WTC11 (cell line): ENCODE measurements at regions not wholly inside any gene's neighbourhood (a gene's known extent, or its start where the extent isn't known, plus 50 kb on each side); places are given as distances from the start of the nearest gene placed in this dataset.

Source experiments
- ATAC-seq: fragments of 200-7000 bp; cut with Tn5 transposase; 2 replicates; pipeline ENCODE4 v1.10.0; 2021; ENCODE audit warnings: mild to moderate bottlenecking, moderate library complexity
- CTCF ChIA-PET: fragments of 300-600 bp; sonication (Branson Sonifier 250); formaldehyde crosslinking; loops from one replicate; lab custom pipeline; 2021; ENCODE audit warnings: antibody characterized with exemption; lab: Charles Lee
- POLR2A ChIA-PET: fragments of 350-600 bp; sonication (Branson Sonifier 250); formaldehyde crosslinking; loops from one replicate; lab custom pipeline; 2021; ENCODE audit warnings: antibody characterized with exemption; lab: Charles Lee
- DNase-seq: peaks from one replicate; pipeline ENCODE4 v3.0.0; 2021; ENCODE audit warnings: low spot score
- H3K27ac Mint-ChIP-seq: 2 replicates; pipeline ENCODE4 v1.8.0; 2021; ENCODE audit warnings: mixed read lengths
- H3K27me3 Mint-ChIP-seq: 2 replicates; pipeline ENCODE4 v1.8.0; 2021; ENCODE audit warnings: low read depth, mild to moderate bottlenecking, moderate library complexity, mixed read lengths
- H3K36me3 Mint-ChIP-seq: 2 replicates; pipeline ENCODE4 v1.8.0; 2021; ENCODE audit warnings: mixed read lengths
- H3K4me1 Mint-ChIP-seq: 2 replicates; pipeline ENCODE4 v1.8.0; 2022; ENCODE audit warnings: mixed read lengths
- H3K4me3 Mint-ChIP-seq: 2 replicates; pipeline ENCODE4 v1.8.0; 2021; ENCODE audit warnings: mild to moderate bottlenecking, moderate library complexity, mixed read lengths
- H3K9me3 Mint-ChIP-seq: 2 replicates; pipeline ENCODE4 v1.8.0; 2021; ENCODE audit warnings: mixed read lengths
- ESRRA ChIP-seq: sonication (generic); formaldehyde crosslinking; IDR thresholded peaks from 2 replicates; pipeline ENCODE4 v1.8.1; 2022; ENCODE audit warnings: mild to moderate bottlenecking, missing genetic modification reagents, borderline replicate concordance
- GTF2I ChIP-seq: fragments of 250-450 bp; sonication (Bioruptor Pico); conservative IDR thresholded peaks from 2 replicates; pipeline ENCODE4 v1.4.0; 2021; ENCODE audit warnings: mild to moderate bottlenecking
- HMGA2 ChIP-seq: fragments of 250-450 bp; sonication (Bioruptor Pico); IDR thresholded peaks from 2 replicates; pipeline ENCODE4 v1.4.0; 2021; ENCODE audit warnings: mild to moderate bottlenecking, moderate library complexity
- JAZF1 ChIP-seq: fragments of 250-450 bp; sonication (Bioruptor Pico); IDR thresholded peaks from 2 replicates; pipeline ENCODE4 v1.9.0; 2021; ENCODE audit warnings: moderate library complexity, mild to moderate bottlenecking, inconsistent platforms
- KAT7 ChIP-seq: sonication (generic); formaldehyde crosslinking; IDR thresholded peaks from 2 replicates; pipeline ENCODE4 v1.8.1; 2023; ENCODE audit warnings: missing genetic modification reagents, mild to moderate bottlenecking, borderline replicate concordance
- MXD4 ChIP-seq: fragments of 250-450 bp; sonication (Bioruptor Pico); IDR thresholded peaks from 2 replicates; pipeline ENCODE4 v1.8.0; 2021; ENCODE audit warnings: mild to moderate bottlenecking, moderate library complexity, borderline replicate concordance
- NR1H2 ChIP-seq: sonication (generic); formaldehyde crosslinking; IDR thresholded peaks from 2 replicates; pipeline ENCODE4 v1.9.0; 2021; ENCODE audit warnings: mild to moderate bottlenecking, moderate library complexity, missing genetic modification reagents
- NR3C1 ChIP-seq: sonication (generic); formaldehyde crosslinking; conservative IDR thresholded peaks from 2 replicates; pipeline ENCODE4 v1.8.1; 2023; ENCODE audit warnings: low read depth, mild to moderate bottlenecking, missing genetic modification reagents
- PRRX2 ChIP-seq: fragments of 250-450 bp; sonication (Bioruptor Pico); IDR thresholded peaks from 2 replicates; pipeline ENCODE4 v1.8.0; 2021; ENCODE audit warnings: mild to moderate bottlenecking
- TCF7 ChIP-seq: sonication (generic); formaldehyde crosslinking; IDR thresholded peaks from 2 replicates; pipeline ENCODE4 v1.8.0; 2022; ENCODE audit warnings: mild to moderate bottlenecking, low read depth, missing genetic modification reagents, moderate library complexity
- ZNF219 ChIP-seq: sonication (generic); formaldehyde crosslinking; IDR thresholded peaks from 2 replicates; pipeline ENCODE4 v1.8.0; 2023; ENCODE audit warnings: missing genetic modification reagents, mild to moderate bottlenecking, borderline replicate concordance
- ZNF396 ChIP-seq: fragments of 250-450 bp; sonication (Bioruptor Pico); IDR thresholded peaks from 2 replicates; pipeline ENCODE4 v1.8.0; 2021; ENCODE audit warnings: mild to moderate bottlenecking, moderate library complexity, borderline replicate concordance
- ZNF423 ChIP-seq: fragments of 250-450 bp; sonication (Bioruptor Pico); IDR thresholded peaks from 2 replicates; pipeline ENCODE4 v2.1.2; 2022; ENCODE audit warnings: mild to moderate bottlenecking, moderate library complexity
- TF ChIP-seq, protein P1 (sequence below): sonication (generic); formaldehyde crosslinking; IDR thresholded peaks from 2 replicates; pipeline ENCODE4 v1.8.0; 2022; ENCODE audit warnings: mild to moderate bottlenecking, missing genetic modification reagents
- TF ChIP-seq, protein P2 (sequence below): fragments of 250-450 bp; sonication (Bioruptor Pico); IDR thresholded peaks from 2 replicates; pipeline ENCODE4 v1.9.0; 2021; ENCODE audit warnings: mild to moderate bottlenecking, borderline replicate concordance
- TF ChIP-seq, protein P3 (sequence below): sonication (generic); formaldehyde crosslinking; IDR thresholded peaks from 2 replicates; pipeline ENCODE4 v1.8.0; 2022; ENCODE audit warnings: mild to moderate bottlenecking, missing genetic modification reagents
- TF ChIP-seq, protein P4 (sequence below): sonication (generic); formaldehyde crosslinking; IDR thresholded peaks from 2 replicates; pipeline ENCODE4 v1.8.1; 2023; ENCODE audit warnings: mild to moderate bottlenecking, missing genetic modification reagents, borderline replicate concordance
- TF ChIP-seq, protein P5 (sequence below): sonication (generic); formaldehyde crosslinking; IDR thresholded peaks from 2 replicates; pipeline ENCODE4 v1.8.0; 2023; ENCODE audit warnings: mild to moderate bottlenecking, missing genetic modification reagents
- TF ChIP-seq, protein P6 (sequence below): sonication (generic); formaldehyde crosslinking; IDR thresholded peaks from 2 replicates; pipeline ENCODE4 v1.8.0; 2022; ENCODE audit warnings: missing genetic modification reagents
- TF ChIP-seq, protein P7 (sequence below): sonication (generic); formaldehyde crosslinking; IDR thresholded peaks from 2 replicates; pipeline ENCODE4 v1.8.1; 2023; ENCODE audit warnings: mild to moderate bottlenecking, missing genetic modification reagents, moderate library complexity

DNA sequence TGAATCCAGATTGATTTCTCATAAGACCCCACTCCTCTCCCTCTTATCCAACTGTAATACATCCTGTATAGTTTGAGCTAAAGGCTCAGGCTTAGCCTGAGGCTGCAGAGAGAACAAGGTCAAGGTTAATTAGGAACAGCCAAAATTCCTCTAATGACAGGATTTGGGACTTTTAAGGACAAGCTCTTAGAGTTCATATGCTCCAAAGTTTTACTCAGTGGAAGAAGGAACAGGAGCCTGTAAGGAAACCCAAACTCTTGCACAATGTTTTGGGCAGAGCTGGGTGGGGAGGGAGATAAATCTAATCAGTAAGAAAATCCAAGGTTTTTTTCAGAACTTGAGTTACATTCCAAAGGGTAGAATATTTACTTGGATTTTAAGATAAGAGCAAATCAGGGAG is 238.8 kb downstream of the QDPR start (continued):
- TF ChIP-seq, protein P1, sequence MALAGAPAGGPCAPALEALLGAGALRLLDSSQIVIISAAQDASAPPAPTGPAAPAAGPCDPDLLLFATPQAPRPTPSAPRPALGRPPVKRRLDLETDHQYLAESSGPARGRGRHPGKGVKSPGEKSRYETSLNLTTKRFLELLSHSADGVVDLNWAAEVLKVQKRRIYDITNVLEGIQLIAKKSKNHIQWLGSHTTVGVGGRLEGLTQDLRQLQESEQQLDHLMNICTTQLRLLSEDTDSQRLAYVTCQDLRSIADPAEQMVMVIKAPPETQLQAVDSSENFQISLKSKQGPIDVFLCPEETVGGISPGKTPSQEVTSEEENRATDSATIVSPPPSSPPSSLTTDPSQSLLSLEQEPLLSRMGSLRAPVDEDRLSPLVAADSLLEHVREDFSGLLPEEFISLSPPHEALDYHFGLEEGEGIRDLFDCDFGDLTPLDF (CRISPR knock-in tag): no peak
- TF ChIP-seq JAZF1 (no peak), ZNF219 (CRISPR knock-in tag) (no peak)

DNA sequence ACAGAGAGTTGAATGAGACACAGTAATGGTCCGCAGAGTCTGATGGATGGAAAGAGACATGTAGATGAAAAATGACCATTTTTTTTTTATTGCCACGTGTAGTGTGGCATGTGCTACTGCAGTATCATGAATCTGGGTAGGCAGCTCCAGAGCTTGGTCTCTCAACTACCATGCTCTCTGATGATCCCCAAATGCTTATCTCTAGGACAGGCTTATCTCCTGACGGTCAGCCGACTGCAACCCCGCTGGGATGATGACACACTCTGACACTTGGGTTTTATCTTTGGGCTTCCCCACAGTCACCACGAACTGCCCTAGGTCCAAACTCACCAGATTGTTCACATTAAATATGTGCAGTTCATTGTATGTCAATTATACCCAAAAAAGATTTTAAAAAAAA is 239.7 kb downstream of the QDPR start:
- H3K27me3 Mint-ChIP-seq: no peaks in the 10 kb centered on the region
- H3K9me3 Mint-ChIP-seq: no peaks in the 10 kb centered on the region
- H3K27ac Mint-ChIP-seq: no peak overlapping the region
- H3K4me3 Mint-ChIP-seq: no peak overlapping the region
- no peaks in the 10 kb centered on the region for H3K4me1 Mint-ChIP-seq
- DNase-seq: no peak
- ChIA-PET POLR2A (no interaction called here), CTCF (interaction anchor here (1.2 kb wide), 1 partner anchor 8 kb away, joined by 5 read pairs; no protein-coding TSS in a partner anchor)
- no peaks in the 10 kb centered on the region for H3K36me3 Mint-ChIP-seq
- TF ChIP-seq, protein P2, sequence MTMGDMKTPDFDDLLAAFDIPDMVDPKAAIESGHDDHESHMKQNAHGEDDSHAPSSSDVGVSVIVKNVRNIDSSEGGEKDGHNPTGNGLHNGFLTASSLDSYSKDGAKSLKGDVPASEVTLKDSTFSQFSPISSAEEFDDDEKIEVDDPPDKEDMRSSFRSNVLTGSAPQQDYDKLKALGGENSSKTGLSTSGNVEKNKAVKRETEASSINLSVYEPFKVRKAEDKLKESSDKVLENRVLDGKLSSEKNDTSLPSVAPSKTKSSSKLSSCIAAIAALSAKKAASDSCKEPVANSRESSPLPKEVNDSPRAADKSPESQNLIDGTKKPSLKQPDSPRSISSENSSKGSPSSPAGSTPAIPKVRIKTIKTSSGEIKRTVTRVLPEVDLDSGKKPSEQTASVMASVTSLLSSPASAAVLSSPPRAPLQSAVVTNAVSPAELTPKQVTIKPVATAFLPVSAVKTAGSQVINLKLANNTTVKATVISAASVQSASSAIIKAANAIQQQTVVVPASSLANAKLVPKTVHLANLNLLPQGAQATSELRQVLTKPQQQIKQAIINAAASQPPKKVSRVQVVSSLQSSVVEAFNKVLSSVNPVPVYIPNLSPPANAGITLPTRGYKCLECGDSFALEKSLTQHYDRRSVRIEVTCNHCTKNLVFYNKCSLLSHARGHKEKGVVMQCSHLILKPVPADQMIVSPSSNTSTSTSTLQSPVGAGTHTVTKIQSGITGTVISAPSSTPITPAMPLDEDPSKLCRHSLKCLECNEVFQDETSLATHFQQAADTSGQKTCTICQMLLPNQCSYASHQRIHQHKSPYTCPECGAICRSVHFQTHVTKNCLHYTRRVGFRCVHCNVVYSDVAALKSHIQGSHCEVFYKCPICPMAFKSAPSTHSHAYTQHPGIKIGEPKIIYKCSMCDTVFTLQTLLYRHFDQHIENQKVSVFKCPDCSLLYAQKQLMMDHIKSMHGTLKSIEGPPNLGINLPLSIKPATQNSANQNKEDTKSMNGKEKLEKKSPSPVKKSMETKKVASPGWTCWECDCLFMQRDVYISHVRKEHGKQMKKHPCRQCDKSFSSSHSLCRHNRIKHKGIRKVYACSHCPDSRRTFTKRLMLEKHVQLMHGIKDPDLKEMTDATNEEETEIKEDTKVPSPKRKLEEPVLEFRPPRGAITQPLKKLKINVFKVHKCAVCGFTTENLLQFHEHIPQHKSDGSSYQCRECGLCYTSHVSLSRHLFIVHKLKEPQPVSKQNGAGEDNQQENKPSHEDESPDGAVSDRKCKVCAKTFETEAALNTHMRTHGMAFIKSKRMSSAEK (CRISPR knock-in tag): no peak
- TF ChIP-seq NR1H2 (no peak), GTF2I (CRISPR knock-in tag) (no peak), ESRRA (CRISPR knock-in tag) (no peak), KAT7 (no peak), MXD4 (CRISPR knock-in tag) (no peak), NR3C1 (CRISPR knock-in tag) (no peak), TCF7 (CRISPR knock-in tag) (no peak), PRRX2 (CRISPR knock-in tag) (no peak), ZNF423 (CRISPR knock-in tag) (no peak), HMGA2 (CRISPR knock-in tag) (no peak), ZNF396 (CRISPR knock-in tag) (no peak)
- TF ChIP-seq, protein P3, sequence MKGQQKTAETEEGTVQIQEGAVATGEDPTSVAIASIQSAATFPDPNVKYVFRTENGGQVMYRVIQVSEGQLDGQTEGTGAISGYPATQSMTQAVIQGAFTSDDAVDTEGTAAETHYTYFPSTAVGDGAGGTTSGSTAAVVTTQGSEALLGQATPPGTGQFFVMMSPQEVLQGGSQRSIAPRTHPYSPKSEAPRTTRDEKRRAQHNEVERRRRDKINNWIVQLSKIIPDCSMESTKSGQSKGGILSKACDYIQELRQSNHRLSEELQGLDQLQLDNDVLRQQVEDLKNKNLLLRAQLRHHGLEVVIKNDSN (CRISPR knock-in tag): no peak
- TF ChIP-seq, protein P4, sequence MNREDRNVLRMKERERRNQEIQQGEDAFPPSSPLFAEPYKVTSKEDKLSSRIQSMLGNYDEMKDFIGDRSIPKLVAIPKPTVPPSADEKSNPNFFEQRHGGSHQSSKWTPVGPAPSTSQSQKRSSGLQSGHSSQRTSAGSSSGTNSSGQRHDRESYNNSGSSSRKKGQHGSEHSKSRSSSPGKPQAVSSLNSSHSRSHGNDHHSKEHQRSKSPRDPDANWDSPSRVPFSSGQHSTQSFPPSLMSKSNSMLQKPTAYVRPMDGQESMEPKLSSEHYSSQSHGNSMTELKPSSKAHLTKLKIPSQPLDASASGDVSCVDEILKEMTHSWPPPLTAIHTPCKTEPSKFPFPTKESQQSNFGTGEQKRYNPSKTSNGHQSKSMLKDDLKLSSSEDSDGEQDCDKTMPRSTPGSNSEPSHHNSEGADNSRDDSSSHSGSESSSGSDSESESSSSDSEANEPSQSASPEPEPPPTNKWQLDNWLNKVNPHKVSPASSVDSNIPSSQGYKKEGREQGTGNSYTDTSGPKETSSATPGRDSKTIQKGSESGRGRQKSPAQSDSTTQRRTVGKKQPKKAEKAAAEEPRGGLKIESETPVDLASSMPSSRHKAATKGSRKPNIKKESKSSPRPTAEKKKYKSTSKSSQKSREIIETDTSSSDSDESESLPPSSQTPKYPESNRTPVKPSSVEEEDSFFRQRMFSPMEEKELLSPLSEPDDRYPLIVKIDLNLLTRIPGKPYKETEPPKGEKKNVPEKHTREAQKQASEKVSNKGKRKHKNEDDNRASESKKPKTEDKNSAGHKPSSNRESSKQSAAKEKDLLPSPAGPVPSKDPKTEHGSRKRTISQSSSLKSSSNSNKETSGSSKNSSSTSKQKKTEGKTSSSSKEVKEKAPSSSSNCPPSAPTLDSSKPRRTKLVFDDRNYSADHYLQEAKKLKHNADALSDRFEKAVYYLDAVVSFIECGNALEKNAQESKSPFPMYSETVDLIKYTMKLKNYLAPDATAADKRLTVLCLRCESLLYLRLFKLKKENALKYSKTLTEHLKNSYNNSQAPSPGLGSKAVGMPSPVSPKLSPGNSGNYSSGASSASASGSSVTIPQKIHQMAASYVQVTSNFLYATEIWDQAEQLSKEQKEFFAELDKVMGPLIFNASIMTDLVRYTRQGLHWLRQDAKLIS (CRISPR knock-in tag): no peak
- TF ChIP-seq, protein P5, sequence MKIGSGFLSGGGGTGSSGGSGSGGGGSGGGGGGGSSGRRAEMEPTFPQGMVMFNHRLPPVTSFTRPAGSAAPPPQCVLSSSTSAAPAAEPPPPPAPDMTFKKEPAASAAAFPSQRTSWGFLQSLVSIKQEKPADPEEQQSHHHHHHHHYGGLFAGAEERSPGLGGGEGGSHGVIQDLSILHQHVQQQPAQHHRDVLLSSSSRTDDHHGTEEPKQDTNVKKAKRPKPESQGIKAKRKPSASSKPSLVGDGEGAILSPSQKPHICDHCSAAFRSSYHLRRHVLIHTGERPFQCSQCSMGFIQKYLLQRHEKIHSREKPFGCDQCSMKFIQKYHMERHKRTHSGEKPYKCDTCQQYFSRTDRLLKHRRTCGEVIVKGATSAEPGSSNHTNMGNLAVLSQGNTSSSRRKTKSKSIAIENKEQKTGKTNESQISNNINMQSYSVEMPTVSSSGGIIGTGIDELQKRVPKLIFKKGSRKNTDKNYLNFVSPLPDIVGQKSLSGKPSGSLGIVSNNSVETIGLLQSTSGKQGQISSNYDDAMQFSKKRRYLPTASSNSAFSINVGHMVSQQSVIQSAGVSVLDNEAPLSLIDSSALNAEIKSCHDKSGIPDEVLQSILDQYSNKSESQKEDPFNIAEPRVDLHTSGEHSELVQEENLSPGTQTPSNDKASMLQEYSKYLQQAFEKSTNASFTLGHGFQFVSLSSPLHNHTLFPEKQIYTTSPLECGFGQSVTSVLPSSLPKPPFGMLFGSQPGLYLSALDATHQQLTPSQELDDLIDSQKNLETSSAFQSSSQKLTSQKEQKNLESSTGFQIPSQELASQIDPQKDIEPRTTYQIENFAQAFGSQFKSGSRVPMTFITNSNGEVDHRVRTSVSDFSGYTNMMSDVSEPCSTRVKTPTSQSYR (CRISPR knock-in tag): no peak
- TF ChIP-seq, protein P6, sequence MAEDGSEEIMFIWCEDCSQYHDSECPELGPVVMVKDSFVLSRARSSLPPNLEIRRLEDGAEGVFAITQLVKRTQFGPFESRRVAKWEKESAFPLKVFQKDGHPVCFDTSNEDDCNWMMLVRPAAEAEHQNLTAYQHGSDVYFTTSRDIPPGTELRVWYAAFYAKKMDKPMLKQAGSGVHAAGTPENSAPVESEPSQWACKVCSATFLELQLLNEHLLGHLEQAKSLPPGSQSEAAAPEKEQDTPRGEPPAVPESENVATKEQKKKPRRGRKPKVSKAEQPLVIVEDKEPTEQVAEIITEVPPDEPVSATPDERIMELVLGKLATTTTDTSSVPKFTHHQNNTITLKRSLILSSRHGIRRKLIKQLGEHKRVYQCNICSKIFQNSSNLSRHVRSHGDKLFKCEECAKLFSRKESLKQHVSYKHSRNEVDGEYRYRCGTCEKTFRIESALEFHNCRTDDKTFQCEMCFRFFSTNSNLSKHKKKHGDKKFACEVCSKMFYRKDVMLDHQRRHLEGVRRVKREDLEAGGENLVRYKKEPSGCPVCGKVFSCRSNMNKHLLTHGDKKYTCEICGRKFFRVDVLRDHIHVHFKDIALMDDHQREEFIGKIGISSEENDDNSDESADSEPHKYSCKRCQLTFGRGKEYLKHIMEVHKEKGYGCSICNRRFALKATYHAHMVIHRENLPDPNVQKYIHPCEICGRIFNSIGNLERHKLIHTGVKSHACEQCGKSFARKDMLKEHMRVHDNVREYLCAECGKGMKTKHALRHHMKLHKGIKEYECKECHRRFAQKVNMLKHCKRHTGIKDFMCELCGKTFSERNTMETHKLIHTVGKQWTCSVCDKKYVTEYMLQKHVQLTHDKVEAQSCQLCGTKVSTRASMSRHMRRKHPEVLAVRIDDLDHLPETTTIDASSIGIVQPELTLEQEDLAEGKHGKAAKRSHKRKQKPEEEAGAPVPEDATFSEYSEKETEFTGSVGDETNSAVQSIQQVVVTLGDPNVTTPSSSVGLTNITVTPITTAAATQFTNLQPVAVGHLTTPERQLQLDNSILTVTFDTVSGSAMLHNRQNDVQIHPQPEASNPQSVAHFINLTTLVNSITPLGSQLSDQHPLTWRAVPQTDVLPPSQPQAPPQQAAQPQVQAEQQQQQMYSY (CRISPR knock-in tag): no peak
- TF ChIP-seq, protein P7, sequence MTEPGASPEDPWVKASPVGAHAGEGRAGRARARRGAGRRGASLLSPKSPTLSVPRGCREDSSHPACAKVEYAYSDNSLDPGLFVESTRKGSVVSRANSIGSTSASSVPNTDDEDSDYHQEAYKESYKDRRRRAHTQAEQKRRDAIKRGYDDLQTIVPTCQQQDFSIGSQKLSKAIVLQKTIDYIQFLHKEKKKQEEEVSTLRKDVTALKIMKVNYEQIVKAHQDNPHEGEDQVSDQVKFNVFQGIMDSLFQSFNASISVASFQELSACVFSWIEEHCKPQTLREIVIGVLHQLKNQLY (CRISPR knock-in tag): no peak
- no peak for ATAC-seq
